Endodermal cell (in vitro differentiated cells): ENCODE measurements at regions not wholly inside any gene's neighbourhood (a gene's known extent, or its start where the extent isn't known, plus 50 kb on each side); places are given as distances from the start of the nearest gene placed in this dataset.

Experiments
- DNase-seq: peaks from one replicate; pipeline ENCODE4 v3.0.0-alpha.2; 2017
- H3K27ac ChIP-seq: 2 replicates; pipeline ENCODE4 v1.5.1; 2013; ENCODE audit warnings: mild to moderate bottlenecking, low read depth, low read length, moderate library complexity
- H3K27me3 ChIP-seq: 2 replicates; pipeline ENCODE4 v1.6.1; 2013; ENCODE audit warnings: mild to moderate bottlenecking, low read length, moderate library complexity; ENCODE audit not compliant: insufficient read depth, control insufficient read depth, poor library complexity, severe bottlenecking
- H3K36me3 ChIP-seq: 2 replicates; pipeline ENCODE4 v1.7.0; 2013; ENCODE audit warnings: mild to moderate bottlenecking, low read length, moderate library complexity; ENCODE audit not compliant: control insufficient read depth, insufficient read depth
- H3K4me1 ChIP-seq: one replicate; pipeline ENCODE4 v1.7.0; 2013; ENCODE audit warnings: low read length; ENCODE audit not compliant: control insufficient read depth, insufficient read depth
- H3K4me3 ChIP-seq: 2 replicates; pipeline ENCODE4 v1.5.1; 2013; ENCODE audit warnings: mild to moderate bottlenecking, low read length, moderate library complexity
- H3K9ac ChIP-seq: 2 replicates; pipeline ENCODE4 v1.6.1; 2013; ENCODE audit warnings: mild to moderate bottlenecking, low read length, moderate library complexity; ENCODE audit not compliant: poor library complexity, severe bottlenecking; ENCODE audit errors: extremely low read depth
- H3K9me3 ChIP-seq: 2 replicates; pipeline ENCODE4 v1.6.1; 2013; ENCODE audit warnings: mild to moderate bottlenecking, low read length, moderate library complexity; ENCODE audit not compliant: control insufficient read depth
- H3K27ac Mint-ChIP-seq: 2 replicates; pipeline ENCODE4 v1.8.0; 2020; ENCODE audit warnings: mixed read lengths
- H3K27me3 Mint-ChIP-seq: 2 replicates; pipeline ENCODE4 v1.8.0; 2021; ENCODE audit warnings: mild to moderate bottlenecking, mixed read lengths; ENCODE audit not compliant: insufficient read depth
- H3K36me3 Mint-ChIP-seq: 2 replicates; pipeline ENCODE4 v1.8.0; 2020; ENCODE audit warnings: low read depth, mixed read lengths
- H3K4me1 Mint-ChIP-seq: 2 replicates; pipeline ENCODE4 v1.8.0; 2020; ENCODE audit warnings: mixed read lengths
- H3K4me3 Mint-ChIP-seq: 2 replicates; pipeline ENCODE4 v1.8.0; 2020; ENCODE audit warnings: mild to moderate bottlenecking, moderate library complexity, mixed read lengths
- H3K9me3 Mint-ChIP-seq: 2 replicates; pipeline ENCODE4 v1.8.0; 2020; ENCODE audit warnings: mild to moderate bottlenecking, mixed read lengths
- CTCF ChIP-seq: fragments of 200-600 bp; sonication (generic); conservative IDR thresholded peaks from 2 replicates; pipeline ENCODE4 v1.5.0; 2021; ENCODE audit warnings: antibody characterized with exemption, mild to moderate bottlenecking
- WGBS, 2 experiments: methylation state at CpG; one replicate each; pipeline versions ENCODE4 v1.1.5 to v1.1.7; 2013; ENCODE audit warnings: missing lambda C conversion rate in 2 of 2, mixed read lengths in 1 of 2; ENCODE audit not compliant: insufficient coverage in 1 of 2, insufficient read length in 1 of 2; 5-methylcytosine and 5-hydroxymethylcytosine counted together

- H3K9ac ChIP-seq: no peak overlapping the region
- 94% methylated on average over 4 of the region's 4 CpGs; no CpG with 5 or more reads in 1 of the 2 experiments for whole genome bisulfite sequencing, 2 experiments
- peaks cover under 1% of the 10 kb centered on the region for H3K27me3 ChIP-seq
- Mint-ChIP-seq H3K27me3 (peaks cover 14% of the 10 kb centered on the region), H3K36me3 (no peaks in the 10 kb centered on the region), H3K9me3 (no peaks in the 10 kb centered on the region), H3K4me1 (peaks cover 49% of the 10 kb centered on the region), H3K27ac (no peak overlapping the region), H3K4me3 (no peak overlapping the region)
- no peaks in the 10 kb centered on the region for H3K36me3 ChIP-seq
- no peak overlapping the region for H3K27ac ChIP-seq
- peaks cover 9% of the 10 kb centered on the region for H3K4me1 ChIP-seq
- DNase-seq: no peak
- TF ChIP-seq CTCF: no peak
- no peaks in the 10 kb centered on the region for H3K9me3 ChIP-seq
- H3K4me3 ChIP-seq: no peak overlapping the region
Observed at GRCh38 chr9:117488659-117489058, 73.8 kb upstream of the ASTN2 start.

- Mint-ChIP-seq H3K36me3 (no peaks in the 10 kb centered on the region), H3K4me3 (no peak overlapping the region), H3K9me3 (no peaks in the 10 kb centered on the region), H3K27me3 (peaks cover 22% of the 10 kb centered on the region), H3K4me1 (peaks cover 46% of the 10 kb centered on the region), H3K27ac (no peak overlapping the region)
- H3K9me3 ChIP-seq: no peaks in the 10 kb centered on the region
- peaks cover 7% of the 10 kb centered on the region for H3K27me3 ChIP-seq
- 16 to 21% methylated on average over 8 to 15 of the region's 15 CpGs for WGBS, 2 experiments
- peaks cover 9% of the 10 kb centered on the region for H3K4me1 ChIP-seq
- no peak overlapping the region for H3K9ac ChIP-seq
- no peaks in the 10 kb centered on the region for H3K36me3 ChIP-seq
- TF ChIP-seq CTCF: peak; percentile 99
- no peak overlapping the region for H3K27ac ChIP-seq
- no peak overlapping the region for H3K4me3 ChIP-seq
- DNase-seq: peak; percentile 97
Observed at GRCh38 chr9:117487555-117488175, 72.8 kb upstream of the ASTN2 start.

GRCh38 chr9:117486426-117486825, 71.6 kb upstream of the ASTN2 start:
- peaks cover 16% of the 10 kb centered on the region for H3K27me3 ChIP-seq
- Mint-ChIP-seq H3K27me3 (peaks cover 34% of the 10 kb centered on the region), H3K4me1 (peaks cover 34% of the 10 kb centered on the region), H3K27ac (no peak overlapping the region), H3K9me3 (no peaks in the 10 kb centered on the region), H3K36me3 (no peaks in the 10 kb centered on the region), H3K4me3 (no peak overlapping the region)
- H3K9ac ChIP-seq: no peak overlapping the region
- no peak overlapping the region for H3K27ac ChIP-seq
- no peak for TF ChIP-seq CTCF
- H3K4me1 ChIP-seq: peaks cover 4% of the 10 kb centered on the region
- DNase-seq: no peak
- no peak overlapping the region for H3K4me3 ChIP-seq
- H3K9me3 ChIP-seq: no peaks in the 10 kb centered on the region
- 67 to 76% methylated on average over 1 to 2 of the region's 2 CpGs for WGBS, 2 experiments
- no peaks in the 10 kb centered on the region for H3K36me3 ChIP-seq
